ENCODE measurements at regions not wholly inside any gene's neighbourhood (a gene's known extent, or its start where the extent isn't known, plus 50 kb on each side); places are given as distances from the start of the nearest gene placed in this dataset.
"Not testable (repeated sequence)": the region's sequence is repeated elsewhere in the genome, so short reads cannot be mapped to it uniquely, and the experiment has no call there.

DNA sequence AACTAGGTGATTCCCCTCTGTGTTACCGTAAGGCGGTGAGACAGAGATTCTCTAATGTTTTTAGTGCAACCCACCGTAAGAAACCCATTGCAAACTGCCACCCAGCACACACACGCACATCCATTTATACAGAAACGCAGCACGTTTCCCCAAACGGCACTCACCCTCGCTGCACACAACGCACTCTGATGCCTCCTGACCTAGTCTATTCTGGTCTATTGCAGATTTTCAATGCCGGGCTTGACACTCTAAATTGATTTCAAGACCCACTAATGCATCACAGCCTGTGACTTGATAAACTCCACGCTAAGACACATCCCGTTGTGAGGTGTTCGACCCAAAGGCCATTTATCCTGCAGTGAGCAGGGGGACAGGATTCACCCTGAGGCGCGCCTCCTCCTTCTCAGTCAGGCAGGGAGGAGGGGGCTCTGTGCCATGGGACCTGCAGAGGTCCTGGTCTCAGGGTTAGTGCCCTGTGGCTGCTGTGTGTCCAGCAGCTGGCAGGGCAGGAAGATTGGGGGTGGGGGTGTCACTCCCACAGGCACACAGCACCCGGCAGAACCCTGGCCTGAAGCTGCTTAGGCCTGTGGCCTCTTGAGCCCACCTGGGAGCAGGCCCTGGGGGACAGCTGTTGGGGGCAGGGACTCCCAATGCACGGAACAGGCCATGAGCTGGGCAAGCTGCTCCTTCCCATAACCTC is 335.6 kb downstream of the PREX1 start:
- Histone ChIP-seq H3K9me3 (no peaks in the 10 kb centered on the region), H3K4me3 (no peak overlapping the region), H3K36me3 (no peaks in the 10 kb centered on the region), H3K27me3 (no peaks in the 10 kb centered on the region), H3K4me1 (no peaks in the 10 kb centered on the region), H3K27ac (no peak overlapping the region)
- TF ChIP-seq, protein P1, sequence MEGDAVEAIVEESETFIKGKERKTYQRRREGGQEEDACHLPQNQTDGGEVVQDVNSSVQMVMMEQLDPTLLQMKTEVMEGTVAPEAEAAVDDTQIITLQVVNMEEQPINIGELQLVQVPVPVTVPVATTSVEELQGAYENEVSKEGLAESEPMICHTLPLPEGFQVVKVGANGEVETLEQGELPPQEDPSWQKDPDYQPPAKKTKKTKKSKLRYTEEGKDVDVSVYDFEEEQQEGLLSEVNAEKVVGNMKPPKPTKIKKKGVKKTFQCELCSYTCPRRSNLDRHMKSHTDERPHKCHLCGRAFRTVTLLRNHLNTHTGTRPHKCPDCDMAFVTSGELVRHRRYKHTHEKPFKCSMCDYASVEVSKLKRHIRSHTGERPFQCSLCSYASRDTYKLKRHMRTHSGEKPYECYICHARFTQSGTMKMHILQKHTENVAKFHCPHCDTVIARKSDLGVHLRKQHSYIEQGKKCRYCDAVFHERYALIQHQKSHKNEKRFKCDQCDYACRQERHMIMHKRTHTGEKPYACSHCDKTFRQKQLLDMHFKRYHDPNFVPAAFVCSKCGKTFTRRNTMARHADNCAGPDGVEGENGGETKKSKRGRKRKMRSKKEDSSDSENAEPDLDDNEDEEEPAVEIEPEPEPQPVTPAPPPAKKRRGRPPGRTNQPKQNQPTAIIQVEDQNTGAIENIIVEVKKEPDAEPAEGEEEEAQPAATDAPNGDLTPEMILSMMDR (IDR thresholded peaks at IDR 0.05) = no peak
- intact Hi-C loops (cut with DNase I) = no loop called here
- DNase-seq (ENCODE audit: low spot score in 2 of 2) = peak in 1 of 2 donors; percentile 27

DNA sequence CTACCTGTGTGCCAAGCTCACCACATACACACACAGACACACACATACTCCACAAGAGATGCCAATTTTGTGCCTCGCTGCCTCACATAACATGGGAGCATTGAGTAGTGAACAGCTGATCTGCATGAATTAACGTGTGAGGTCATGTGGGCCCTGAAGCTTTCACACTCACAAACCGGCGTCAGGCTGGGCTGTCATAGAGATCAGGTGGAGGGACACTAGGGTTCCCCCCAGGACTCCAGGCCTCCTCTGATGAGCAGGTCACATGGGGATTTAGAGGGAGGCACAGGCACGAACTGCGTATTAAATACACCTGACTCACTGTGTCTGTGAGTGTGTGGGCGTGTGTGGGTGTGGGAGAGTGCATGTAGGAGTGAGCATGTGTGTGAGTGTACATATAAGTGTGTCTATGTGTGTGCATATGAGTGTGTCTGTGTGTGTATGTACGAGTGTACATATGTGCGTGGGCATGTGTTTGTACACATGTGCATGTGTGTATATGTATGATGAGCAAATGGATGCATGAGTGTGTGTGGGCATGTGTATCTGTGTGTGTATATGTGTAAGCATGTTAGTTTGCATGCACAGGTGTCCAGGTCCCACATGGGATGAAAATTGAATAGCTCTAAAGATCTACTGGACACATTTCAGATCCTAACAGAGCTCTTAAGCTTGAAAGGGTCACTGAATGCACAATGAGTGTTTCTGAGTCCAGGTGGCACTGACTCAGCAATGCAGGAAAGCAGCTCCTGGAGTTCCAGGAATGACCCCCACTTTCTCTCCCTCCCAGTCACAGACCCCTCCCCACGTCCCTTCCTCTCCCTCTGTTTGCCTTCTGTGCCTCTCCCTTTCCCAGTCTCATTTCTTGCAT is 336.6 kb downstream of the PREX1 start:
- intact Hi-C loops (cut with DNase I) = no loop called here
- TF ChIP-seq, protein P1 (IDR thresholded peaks at IDR 0.05) = no peak
- H3K4me1 ChIP-seq = no peaks in the 10 kb centered on the region

DNA sequence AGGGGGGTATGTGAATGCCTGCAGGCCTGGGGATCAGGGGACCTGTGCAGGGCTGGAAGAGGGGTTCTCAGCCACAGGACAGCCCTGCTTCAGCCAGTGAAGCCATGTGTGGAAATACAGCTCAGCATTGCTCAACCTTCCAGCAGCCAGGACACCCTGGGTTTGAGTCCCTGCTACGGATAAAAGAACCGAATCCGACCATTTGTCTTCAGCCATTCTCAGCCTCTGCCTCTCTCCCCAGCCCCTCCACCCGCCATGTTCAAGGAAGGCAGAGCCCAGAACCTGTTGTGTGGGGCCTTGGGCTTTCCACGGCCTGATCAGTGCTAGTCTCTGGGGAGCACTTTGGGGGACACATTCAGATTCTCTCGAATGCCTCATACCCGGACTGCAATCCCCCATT is 337.5 kb downstream of the PREX1 start:
- peak in 1 of 2 donors; percentile 16 for DNase-seq (ENCODE audit: low spot score in 2 of 2)
- H3K27ac ChIP-seq; H3K27me3 ChIP-seq; H3K9me3 ChIP-seq; H3K4me3 ChIP-seq; H3K4me1 ChIP-seq; intact Hi-C loops (cut with DNase I); H3K36me3 ChIP-seq: not testable (repeated sequence)

More for the DNA sequence above, 336.6 kb downstream of the PREX1 start:
- no peaks in the 10 kb centered on the region for H3K9me3 ChIP-seq
- H3K4me3 ChIP-seq = no peak overlapping the region
- no peaks in the 10 kb centered on the region for H3K36me3 ChIP-seq
- no peaks in the 10 kb centered on the region for H3K27me3 ChIP-seq
- DNase-seq (ENCODE audit: low spot score in 2 of 2) = peak in 1 of 2 donors; percentile 50
- H3K27ac ChIP-seq = no peak overlapping the region

DNA sequence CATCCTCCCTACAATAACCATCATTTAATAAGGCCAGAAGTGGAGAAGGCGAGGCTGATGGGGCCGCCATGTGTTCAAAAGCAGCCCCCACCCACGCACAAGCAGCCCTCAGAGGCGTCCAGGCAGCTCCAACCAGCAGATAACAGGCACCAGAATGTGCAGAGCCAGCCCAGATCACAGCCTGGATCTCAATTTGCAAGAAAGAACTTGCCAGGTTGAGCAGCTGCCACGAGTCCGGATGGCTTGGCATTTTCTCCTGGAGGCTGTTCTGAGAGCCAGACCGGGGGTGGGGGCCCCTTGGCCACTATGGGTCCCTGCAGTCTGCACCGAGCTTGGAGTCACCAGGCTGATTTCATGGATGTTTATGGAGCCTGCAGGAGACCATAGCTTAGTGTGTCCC is 338.1 kb downstream of the PREX1 start:
- no peaks in the 10 kb centered on the region for H3K4me1 ChIP-seq
- no peaks in the 10 kb centered on the region for H3K27me3 ChIP-seq
- H3K36me3 ChIP-seq = no peaks in the 10 kb centered on the region
- H3K4me3 ChIP-seq = no peak overlapping the region
- H3K9me3 ChIP-seq = no peaks in the 10 kb centered on the region
- no peak overlapping the region for H3K27ac ChIP-seq
- intact Hi-C loops (cut with DNase I) = no loop called here
- TF ChIP-seq, protein P1 (IDR thresholded peaks at IDR 0.05) = no peak
- peak in 1 of 2 donors; percentile 41 for DNase-seq (ENCODE audit: low spot score in 2 of 2)

DNA sequence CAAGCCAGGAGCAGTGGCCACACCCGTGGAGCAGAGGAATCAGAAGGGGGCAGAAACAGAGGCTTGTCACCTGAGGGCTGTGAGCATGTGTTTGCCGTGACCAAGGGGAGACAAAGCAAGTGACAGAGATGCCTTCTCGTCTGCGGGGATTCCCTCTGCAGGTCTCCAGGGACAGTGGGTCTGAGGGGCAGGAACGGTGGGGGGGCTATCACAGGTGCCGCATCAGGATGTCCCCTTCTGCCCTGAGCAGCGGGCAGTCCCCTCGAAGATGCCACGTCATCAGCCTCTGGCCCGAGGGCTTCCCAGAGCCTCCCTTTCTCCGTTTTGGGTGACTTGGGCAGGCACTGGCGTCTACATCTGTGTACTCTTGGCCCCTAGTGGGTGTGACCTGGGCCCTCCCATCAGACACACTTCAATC is 338.7 kb downstream of the PREX1 start:
- no peaks in the 10 kb centered on the region for H3K9me3 ChIP-seq
- H3K27ac ChIP-seq = no peak overlapping the region
- no peaks in the 10 kb centered on the region for H3K27me3 ChIP-seq
- TF ChIP-seq, protein P1 (IDR thresholded peaks at IDR 0.05) = no peak
- intact Hi-C loops (cut with DNase I) = no loop called here
- no peaks in the 10 kb centered on the region for H3K36me3 ChIP-seq
- H3K4me1 ChIP-seq = no peaks in the 10 kb centered on the region
- H3K4me3 ChIP-seq = no peak overlapping the region
- DNase-seq (ENCODE audit: low spot score in 2 of 2) = peak in 1 of 2 donors; percentile 40

DNA sequence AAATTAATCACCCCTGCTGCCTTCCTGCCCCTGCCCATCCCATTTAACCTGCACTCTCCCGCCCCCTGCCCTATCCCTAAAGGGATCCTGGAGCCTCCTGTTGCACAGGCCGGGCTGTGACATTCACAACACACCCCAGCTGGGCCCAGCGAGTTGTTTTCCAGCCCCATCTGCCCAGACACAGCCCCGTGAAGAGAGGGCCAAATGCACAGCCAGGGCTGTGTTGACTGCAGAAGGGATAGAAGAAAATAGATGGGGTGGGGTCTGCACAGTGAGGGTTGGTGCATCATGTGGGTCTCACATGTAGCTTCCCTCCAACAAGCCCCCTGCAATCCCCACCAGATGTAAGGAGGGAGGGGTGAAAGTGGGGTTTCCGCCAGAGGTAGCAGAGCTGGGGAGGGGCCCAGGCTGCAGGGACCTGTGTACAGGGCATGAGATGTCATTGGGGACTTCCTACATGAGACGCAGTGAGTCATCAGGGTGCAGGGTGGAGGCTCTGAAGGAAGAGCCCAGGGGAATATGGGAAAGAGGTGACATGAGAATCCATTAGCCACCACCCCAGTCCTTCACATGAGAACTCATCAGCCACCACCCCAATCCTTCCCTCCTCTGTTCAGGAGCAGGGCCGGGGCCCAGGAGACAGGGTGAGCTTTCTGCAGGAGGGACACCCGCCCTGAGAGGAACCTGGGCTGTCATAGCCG is 339.3 kb downstream of the PREX1 start:
- H3K27ac ChIP-seq; H3K36me3 ChIP-seq; H3K27me3 ChIP-seq; H3K9me3 ChIP-seq; H3K4me3 ChIP-seq; H3K4me1 ChIP-seq; intact Hi-C loops (cut with DNase I): not testable (repeated sequence)
- peak in 1 of 2 donors; percentile 34 for DNase-seq (ENCODE audit: low spot score in 2 of 2)

All from ascending aorta (tissue), 2 donors.